K562 (cell line): ENCODE measurements at regions not wholly inside any gene's neighbourhood (a gene's known extent, or its start where the extent isn't known, plus 50 kb on each side); places are given as distances from the start of the nearest gene placed in this dataset.

Source experiments
- ATAC-seq: fragments of 200-7000 bp; cut with Tn5 transposase; 3 replicates; pipeline ENCODE4 v1.9.1; 2020; ENCODE audit warnings: moderate library complexity
- BruUV-seq: library from RNA; stranded (reverse); fragments of 400-500 nt; replicated peaks from 2 replicates; lab custom pipeline; 2021; lab: Mats Ljungman, UMichigan
- CTCF ChIA-PET: fragments of 300-600 bp; formaldehyde crosslinking; extraction: SDS; loops from one replicate; lab custom pipeline; 2021; ENCODE audit warnings: low intra/inter-chr PET ratio; lab: Yijun Ruan, JAX
- POLR2A ChIA-PET: fragments of 300-600, 350-650 bp; sonication (Branson Sonifier 250); formaldehyde crosslinking; extraction: SDS; loops from one replicate; lab custom pipeline; 2021; ENCODE audit warnings: antibody characterized with exemption, inconsistent platforms; lab: Yijun Ruan, JAX
- DNase-seq, 4 experiments: peaks; one replicate each; pipeline versions ENCODE4 v3.0.0 to v3.0.0-alpha.2; 2011 to 2018; ENCODE audit warnings: low spot score in 3 of 4, mixed read lengths in 3 of 4; ENCODE audit errors: extremely low read depth in 1 of 4
- FAIRE-seq: peaks from 2 replicates; lab custom pipeline; 2011; peaks lifted over from hg19 to GRCh38; lab: Jason Lieb, UNC
- H2AFZ ChIP-seq: 2 replicates; pipeline ENCODE4 v1.6.0; 2011; ENCODE audit warnings: low read depth, low read length, control low read depth, inconsistent platforms
- H3K27ac ChIP-seq: fragments of 200-600 bp; 3 replicates; pipeline ENCODE4 v1.8.0; 2011; ENCODE audit warnings: low read depth, mild to moderate bottlenecking, control low read depth, inconsistent platforms, low read length, moderate library complexity, mixed read lengths; ENCODE audit errors: extremely low read depth
- H3K27me3 ChIP-seq, 2 experiments: fragments of 300-600 bp in 1 of 2; 2 replicates in 1 of 2; 3 replicates in 1 of 2; pipeline versions ENCODE4 v1.6.0 to v1.8.0; 2011; ENCODE audit warnings: inconsistent platforms in 2 of 2, low read length in 2 of 2, mild to moderate bottlenecking in 1 of 2, mixed read lengths in 1 of 2, moderate library complexity in 1 of 2; ENCODE audit not compliant: control insufficient read depth in 2 of 2, insufficient read depth in 2 of 2
- H3K36me3 ChIP-seq: fragments of 300-600 bp; 3 replicates; pipeline ENCODE4 v1.8.0; 2011; ENCODE audit warnings: mild to moderate bottlenecking, low read length, inconsistent platforms; ENCODE audit not compliant: control insufficient read depth, insufficient read depth
- H3K4me1 ChIP-seq, 2 experiments: fragments of 200-600 bp in 1 of 2; replicated peaks in 1 of 2; 2 replicates in 1 of 2; 3 replicates in 1 of 2; pipeline versions ENCODE4 v1.5.1 to v1.8.0; 2011; ENCODE audit warnings: inconsistent platforms in 2 of 2, low read length in 2 of 2, mild to moderate bottlenecking in 1 of 2, mixed read lengths in 1 of 2, moderate library complexity in 1 of 2; ENCODE audit not compliant: control insufficient read depth in 2 of 2, insufficient read depth in 2 of 2
- H3K4me2 ChIP-seq: 2 replicates; pipeline ENCODE4 v1.6.1; 2011; ENCODE audit warnings: low read length, control low read depth, inconsistent platforms, mixed read lengths; ENCODE audit not compliant: insufficient read depth
- H3K4me3 ChIP-seq: fragments of 200-600 bp; sonication (generic), shearing (Covaris generic); 2 replicates; pipeline ENCODE4 v1.5.1; 2016; ENCODE audit warnings: control low read depth, inconsistent platforms
- H3K79me2 ChIP-seq: fragments of 200-600 bp; 3 replicates; pipeline ENCODE4 v1.8.0; 2011; ENCODE audit warnings: low read length, inconsistent platforms; ENCODE audit not compliant: control insufficient read depth, insufficient read depth
- H3K9ac ChIP-seq, 2 experiments: 2 replicates each; pipeline versions ENCODE4 v1.6.0 to v1.6.1; 2011; ENCODE audit warnings: low read depth in 2 of 2, low read length in 2 of 2, control low read depth in 1 of 2, inconsistent platforms in 1 of 2, mild to moderate bottlenecking in 1 of 2, mixed read lengths in 1 of 2; ENCODE audit not compliant: insufficient read depth in 1 of 2
- H3K9me1 ChIP-seq: one replicate; pipeline ENCODE4 v1.6.0; 2011; ENCODE audit warnings: inconsistent platforms, mild to moderate bottlenecking, low read length, moderate library complexity; ENCODE audit not compliant: control insufficient read depth, insufficient read depth
- H3K9me3 ChIP-seq: replicated peaks from 2 replicates; pipeline ENCODE4 v1.5.1; 2011; ENCODE audit warnings: low read depth, low read length, inconsistent platforms; ENCODE audit not compliant: control insufficient read depth, insufficient read depth
- H4K20me1 ChIP-seq: replicated peaks from 2 replicates; pipeline ENCODE4 v1.6.1; 2011; ENCODE audit warnings: low read length, inconsistent platforms, mixed read lengths; ENCODE audit not compliant: control insufficient read depth, insufficient read depth
- BRD9 ChIP-seq: fragments of 450-650 bp; IDR thresholded peaks from 2 replicates; pipeline ENCODE4 v1.6.1; 2018; ENCODE audit warnings: low read depth; ENCODE audit not compliant: partially characterized antibody
- DEAF1 ChIP-seq: fragments of 450-650 bp; formaldehyde crosslinking; IDR thresholded peaks from 2 replicates; pipeline ENCODE4 v1.4.0; 2020; ENCODE audit warnings: mild to moderate bottlenecking, moderate library complexity
- NFIC ChIP-seq: fragments of 450-650 bp; IDR thresholded peaks from 2 replicates; pipeline ENCODE4 v1.6.1; 2017; ENCODE audit warnings: mild to moderate bottlenecking, inconsistent platforms
- ZFP36 ChIP-seq: fragments of 150-350 bp; IDR thresholded peaks from 2 replicates; pipeline ENCODE4 v1.6.1; 2018; ENCODE audit warnings: low read length, low read depth; ENCODE audit not compliant: partially characterized antibody
- WGBS: fragments of 100-300 bp; shearing (Covaris generic); methylation state at CpG from one replicate; pipeline ENCODE4 v1.1.6; 2016; ENCODE audit warnings: low coverage, mixed read lengths; ENCODE audit not compliant: insufficient coverage; ENCODE audit errors: missing lambda C conversion rate; 5-methylcytosine and 5-hydroxymethylcytosine counted together
- in situ Hi-C: fragments of 300-500 bp; cut with MboI; formaldehyde crosslinking; loops from 4 replicates; pipeline ENCODE4 v1.15.0; 2018; ENCODE audit warnings: inconsistent platforms, mixed read lengths
- intact Hi-C: fragments of 100-400 bp; cut with micrococcal nuclease; formaldehyde crosslinking; loops from 2 replicates; pipeline ENCODE4 v1.14.2; 2022
- TF ChIP-seq, protein P1 (sequence below): fragments of 450-650 bp; IDR thresholded peaks from 2 replicates; pipeline ENCODE4 v1.7.1; 2018; ENCODE audit warnings: mild to moderate bottlenecking, low read depth; ENCODE audit not compliant: partially characterized antibody
- TF ChIP-seq, protein P2 (sequence below): sonication (generic); formaldehyde crosslinking; IDR thresholded peaks from 2 replicates; pipeline ENCODE4 v1.8.0; 2022; ENCODE audit warnings: mild to moderate bottlenecking, missing genetic modification reagents

DNA sequence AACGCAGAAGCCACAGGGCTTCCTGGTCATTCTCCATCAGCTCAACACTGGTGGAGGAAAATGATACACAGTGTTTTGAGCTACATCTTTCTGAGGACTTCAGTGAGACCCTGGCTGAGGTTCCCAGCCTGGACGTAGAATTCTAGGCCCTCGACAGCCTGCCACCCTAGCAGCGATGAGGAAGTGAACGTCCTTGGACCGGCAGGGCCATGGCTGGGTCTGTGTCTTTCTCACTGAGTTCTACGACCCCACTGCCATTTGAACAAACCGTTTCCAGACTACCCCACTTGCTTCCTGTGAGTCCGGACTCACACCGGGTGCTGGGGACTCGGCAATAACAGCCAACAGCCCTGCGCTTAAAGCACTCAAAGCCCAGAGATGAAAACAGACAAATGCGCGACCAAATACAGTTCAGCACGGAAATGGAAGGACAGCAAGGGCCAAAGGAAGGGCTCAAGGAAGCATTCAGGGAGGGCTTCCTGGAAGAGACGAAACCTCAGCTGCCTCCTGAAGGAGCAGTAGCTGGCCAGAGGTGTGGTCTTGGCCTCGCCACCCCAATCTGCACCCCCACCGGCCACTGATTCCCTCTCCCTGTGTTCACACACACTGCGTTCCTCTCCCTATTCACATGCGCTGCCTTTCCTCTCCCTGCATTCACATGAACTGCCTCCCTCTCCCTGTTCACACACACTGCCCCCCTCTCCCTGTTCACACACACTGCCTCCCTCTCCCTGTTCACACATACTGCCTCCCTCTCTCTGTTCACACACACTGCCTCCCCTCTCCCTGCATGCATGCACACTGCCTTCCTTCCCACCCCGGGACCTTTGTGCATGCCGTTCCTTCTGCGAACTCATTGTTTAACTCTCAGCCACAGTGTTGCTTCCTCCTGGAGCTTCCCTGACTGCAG is 136.3 kb upstream of the PRR20G start:
- no TSS peak for BruUV-seq
- in situ Hi-C loops: no loop called here
- WGBS: 1% methylated on average over 23 of the region's 23 CpGs

GRCh38 chr3:127422663-127423375 is 135.0 kb upstream of the PRR20G start:
- Histone ChIP-seq H3K9ac (no peak overlapping the region), H3K27ac (no peak overlapping the region), H3K36me3 (no peaks in the 10 kb centered on the region), H3K79me2 (no peaks in the 10 kb centered on the region), H3K27me3 (peaks cover 0 to 62% of the 10 kb centered on the region in 2 experiments; a peak in 2 of 5 replicates), H3K4me3 (no peak overlapping the region), H2AFZ (no peak overlapping the region), H3K9me3 (no peaks in the 10 kb centered on the region), H3K4me2 (no peak overlapping the region), H3K4me1 (no peaks in the 10 kb centered on the region), H4K20me1 (peaks cover 3% of the 10 kb centered on the region; the same call in 1 of the 2 replicates), H3K9me1 (no peaks in the 10 kb centered on the region)
- ChIA-PET CTCF (no interaction called here), POLR2A (interaction anchor here (0.5 to 1.1 kb wide), 2 partner anchors 9 to 39 kb away, joined by 3 to 4 read pairs; no protein-coding TSS in a partner anchor)
- BruUV-seq: no TSS peak
- 0% methylated on average over 14 of the region's 26 CpGs for WGBS
- ATAC-seq (no peak), DNase-seq (no peak), FAIRE-seq (no peak)
- intact Hi-C loops (no loop called here), in situ Hi-C loops (no loop called here)
- TF ChIP-seq DEAF1 (CRISPR knock-in tag) (no peak), NFIC (no peak)
- TF ChIP-seq, protein P1, sequence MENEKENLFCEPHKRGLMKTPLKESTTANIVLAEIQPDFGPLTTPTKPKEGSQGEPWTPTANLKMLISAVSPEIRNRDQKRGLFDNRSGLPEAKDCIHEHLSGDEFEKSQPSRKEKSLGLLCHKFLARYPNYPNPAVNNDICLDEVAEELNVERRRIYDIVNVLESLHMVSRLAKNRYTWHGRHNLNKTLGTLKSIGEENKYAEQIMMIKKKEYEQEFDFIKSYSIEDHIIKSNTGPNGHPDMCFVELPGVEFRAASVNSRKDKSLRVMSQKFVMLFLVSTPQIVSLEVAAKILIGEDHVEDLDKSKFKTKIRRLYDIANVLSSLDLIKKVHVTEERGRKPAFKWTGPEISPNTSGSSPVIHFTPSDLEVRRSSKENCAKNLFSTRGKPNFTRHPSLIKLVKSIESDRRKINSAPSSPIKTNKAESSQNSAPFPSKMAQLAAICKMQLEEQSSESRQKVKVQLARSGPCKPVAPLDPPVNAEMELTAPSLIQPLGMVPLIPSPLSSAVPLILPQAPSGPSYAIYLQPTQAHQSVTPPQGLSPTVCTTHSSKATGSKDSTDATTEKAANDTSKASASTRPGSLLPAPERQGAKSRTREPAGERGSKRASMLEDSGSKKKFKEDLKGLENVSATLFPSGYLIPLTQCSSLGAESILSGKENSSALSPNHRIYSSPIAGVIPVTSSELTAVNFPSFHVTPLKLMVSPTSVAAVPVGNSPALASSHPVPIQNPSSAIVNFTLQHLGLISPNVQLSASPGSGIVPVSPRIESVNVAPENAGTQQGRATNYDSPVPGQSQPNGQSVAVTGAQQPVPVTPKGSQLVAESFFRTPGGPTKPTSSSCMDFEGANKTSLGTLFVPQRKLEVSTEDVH: no peak
- TF ChIP-seq, protein P2, sequence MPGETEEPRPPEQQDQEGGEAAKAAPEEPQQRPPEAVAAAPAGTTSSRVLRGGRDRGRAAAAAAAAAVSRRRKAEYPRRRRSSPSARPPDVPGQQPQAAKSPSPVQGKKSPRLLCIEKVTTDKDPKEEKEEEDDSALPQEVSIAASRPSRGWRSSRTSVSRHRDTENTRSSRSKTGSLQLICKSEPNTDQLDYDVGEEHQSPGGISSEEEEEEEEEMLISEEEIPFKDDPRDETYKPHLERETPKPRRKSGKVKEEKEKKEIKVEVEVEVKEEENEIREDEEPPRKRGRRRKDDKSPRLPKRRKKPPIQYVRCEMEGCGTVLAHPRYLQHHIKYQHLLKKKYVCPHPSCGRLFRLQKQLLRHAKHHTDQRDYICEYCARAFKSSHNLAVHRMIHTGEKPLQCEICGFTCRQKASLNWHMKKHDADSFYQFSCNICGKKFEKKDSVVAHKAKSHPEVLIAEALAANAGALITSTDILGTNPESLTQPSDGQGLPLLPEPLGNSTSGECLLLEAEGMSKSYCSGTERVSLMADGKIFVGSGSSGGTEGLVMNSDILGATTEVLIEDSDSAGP (CRISPR knock-in tag): no peak

More for the DNA sequence above, 136.3 kb upstream of the PRR20G start:
- H3K9me1 ChIP-seq: no peaks in the 10 kb centered on the region
- intact Hi-C loops: no loop called here
- no peaks in the 10 kb centered on the region for H3K36me3 ChIP-seq
- peak; percentile 49 for TF ChIP-seq ZFP36
- TF ChIP-seq BRD9: no peak
- DNase-seq: no peak
- peaks cover 3% of the 10 kb centered on the region; the same call in 1 of the 2 replicates for H4K20me1 ChIP-seq
- no peak for FAIRE-seq
- no peaks in the 10 kb centered on the region for H3K79me2 ChIP-seq
- no peak overlapping the region for H3K27ac ChIP-seq
- no peaks in the 10 kb centered on the region for H3K9me3 ChIP-seq
- no peak for ATAC-seq
- no peak overlapping the region for H3K9ac ChIP-seq
- ChIA-PET POLR2A (interaction anchor here (0.6 kb wide), 1 partner anchor 183 kb away, joined by 6 read pairs; no protein-coding TSS in a partner anchor), CTCF (no interaction called here)
- no peak overlapping the region for H3K4me3 ChIP-seq
- no peaks in the 10 kb centered on the region for H3K4me1 ChIP-seq
- peaks cover 0 to 63% of the 10 kb centered on the region in 2 experiments; a peak in 2 of 5 replicates for H3K27me3 ChIP-seq
- H2AFZ ChIP-seq: no peak overlapping the region
- no peak overlapping the region for H3K4me2 ChIP-seq
